ENCODE measurements at regions not wholly inside any gene's neighbourhood (a gene's known extent, or its start where the extent isn't known, plus 50 kb on each side); places are given as distances from the start of the nearest gene placed in this dataset.

DNA sequence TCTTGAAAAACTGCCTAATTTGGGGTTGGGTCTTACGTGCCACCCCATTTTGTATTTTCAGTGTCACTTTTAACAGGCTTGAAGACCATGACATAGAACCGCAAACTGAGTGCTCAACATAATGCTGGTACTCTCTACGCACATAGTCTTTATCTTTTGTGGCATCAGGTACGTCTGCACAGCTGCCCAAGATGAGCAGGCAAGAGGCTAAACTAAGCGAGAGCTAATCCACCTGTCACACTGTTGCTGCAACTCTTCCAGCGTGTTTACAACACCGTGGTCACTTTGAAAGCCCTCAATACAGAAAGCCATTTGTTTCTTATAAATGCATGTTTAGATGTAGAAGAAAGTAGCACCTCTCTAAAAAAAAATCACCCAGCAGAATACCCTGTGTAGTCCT is 270.0 kb upstream of the TCF4 start:
- Mint-ChIP-seq H3K9me3 (no peaks in the 10 kb centered on the region), H3K4me3 (no peak overlapping the region), H3K27me3 (ENCODE audit: low read depth) (no peaks in the 10 kb centered on the region), H3K4me1 (peaks cover 44% of the 10 kb centered on the region), H3K36me3 (ENCODE audit: low read depth) (no peaks in the 10 kb centered on the region), H3K27ac (ENCODE audit: unreplicated experiment) (no peak overlapping the region)
- no peak for DNase-seq (ENCODE audit: low read depth, low spot score)
- TF ChIP-seq, protein P1, sequence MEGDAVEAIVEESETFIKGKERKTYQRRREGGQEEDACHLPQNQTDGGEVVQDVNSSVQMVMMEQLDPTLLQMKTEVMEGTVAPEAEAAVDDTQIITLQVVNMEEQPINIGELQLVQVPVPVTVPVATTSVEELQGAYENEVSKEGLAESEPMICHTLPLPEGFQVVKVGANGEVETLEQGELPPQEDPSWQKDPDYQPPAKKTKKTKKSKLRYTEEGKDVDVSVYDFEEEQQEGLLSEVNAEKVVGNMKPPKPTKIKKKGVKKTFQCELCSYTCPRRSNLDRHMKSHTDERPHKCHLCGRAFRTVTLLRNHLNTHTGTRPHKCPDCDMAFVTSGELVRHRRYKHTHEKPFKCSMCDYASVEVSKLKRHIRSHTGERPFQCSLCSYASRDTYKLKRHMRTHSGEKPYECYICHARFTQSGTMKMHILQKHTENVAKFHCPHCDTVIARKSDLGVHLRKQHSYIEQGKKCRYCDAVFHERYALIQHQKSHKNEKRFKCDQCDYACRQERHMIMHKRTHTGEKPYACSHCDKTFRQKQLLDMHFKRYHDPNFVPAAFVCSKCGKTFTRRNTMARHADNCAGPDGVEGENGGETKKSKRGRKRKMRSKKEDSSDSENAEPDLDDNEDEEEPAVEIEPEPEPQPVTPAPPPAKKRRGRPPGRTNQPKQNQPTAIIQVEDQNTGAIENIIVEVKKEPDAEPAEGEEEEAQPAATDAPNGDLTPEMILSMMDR (conservative IDR thresholded peaks at IDR 0.05), result no peak

DNA sequence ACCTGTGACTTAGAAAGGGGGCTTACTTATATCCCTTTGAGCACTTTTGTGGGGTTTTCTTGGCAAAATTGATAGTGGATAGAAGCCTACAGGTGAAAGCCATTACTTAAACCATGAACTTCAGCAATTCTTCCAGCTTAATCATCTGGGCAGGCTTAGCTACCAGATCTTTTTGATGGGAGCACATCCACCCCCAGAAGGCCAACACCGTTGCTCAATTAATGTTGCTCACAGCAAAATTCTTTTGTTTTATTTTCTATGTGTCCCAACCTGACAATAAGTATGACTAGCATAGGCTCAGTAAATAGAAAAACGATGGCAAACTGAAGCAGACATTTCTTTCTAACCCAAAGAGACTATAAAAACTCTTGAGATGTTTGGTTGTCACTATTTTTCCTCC is 269.4 kb upstream of the TCF4 start:
- TF ChIP-seq, protein P1 (conservative IDR thresholded peaks at IDR 0.05), result no peak
- Mint-ChIP-seq H3K9me3 (no peaks in the 10 kb centered on the region), H3K27me3 (ENCODE audit: low read depth) (no peaks in the 10 kb centered on the region), H3K4me3 (no peak overlapping the region), H3K4me1 (peaks cover 44% of the 10 kb centered on the region), H3K27ac (ENCODE audit: unreplicated experiment) (no peak overlapping the region), H3K36me3 (ENCODE audit: low read depth) (no peaks in the 10 kb centered on the region)
- DNase-seq (ENCODE audit: low read depth, low spot score), result no peak

DNA sequence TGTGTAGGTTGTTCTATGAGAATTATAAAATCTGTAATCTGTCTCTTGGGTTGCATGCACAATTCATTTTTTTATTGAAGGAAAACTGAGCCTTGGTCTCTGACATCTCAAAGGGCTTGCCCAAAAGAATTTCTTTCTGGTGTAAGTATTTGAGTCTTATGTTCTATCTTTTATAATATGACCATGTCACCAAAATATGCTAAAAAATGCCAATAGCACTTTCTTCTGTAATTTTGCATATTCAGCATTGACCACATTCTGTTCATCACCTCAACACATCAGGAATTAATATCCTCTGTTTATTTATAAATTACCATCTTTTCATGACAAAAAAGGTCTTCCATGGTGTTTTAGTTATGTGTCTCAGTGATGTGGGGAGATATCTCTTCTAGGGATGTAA is 268.7 kb upstream of the TCF4 start:
- H3K36me3 Mint-ChIP-seq (ENCODE audit: low read depth), result no peaks in the 10 kb centered on the region

DNA sequence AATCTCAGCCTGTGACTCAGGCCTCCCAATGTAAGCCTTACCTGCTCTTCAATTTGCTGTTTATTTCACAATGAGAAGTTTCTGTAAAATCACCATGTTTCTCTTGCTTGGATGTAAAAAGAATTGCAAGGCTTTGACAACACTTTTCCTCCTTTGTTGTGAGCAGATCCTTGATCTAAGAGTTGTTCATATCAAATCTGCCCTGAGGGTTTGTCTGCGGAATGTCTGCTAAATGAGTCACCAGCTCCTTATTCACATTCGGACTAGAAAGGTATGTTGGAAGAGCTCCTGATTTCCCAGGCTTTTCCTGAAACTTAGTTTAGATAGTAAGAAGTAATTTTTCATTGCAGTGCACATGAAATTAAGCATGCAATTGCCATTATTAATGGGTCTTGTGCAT is 268.2 kb upstream of the TCF4 start:
- Mint-ChIP-seq H3K4me3 (no peak overlapping the region), H3K9me3 (no peaks in the 10 kb centered on the region), H3K4me1 (peaks cover 36% of the 10 kb centered on the region), H3K27ac (ENCODE audit: unreplicated experiment) (no peak overlapping the region), H3K36me3 (ENCODE audit: low read depth) (no peaks in the 10 kb centered on the region), H3K27me3 (ENCODE audit: low read depth) (no peaks in the 10 kb centered on the region)
- TF ChIP-seq, protein P1 (conservative IDR thresholded peaks at IDR 0.05), result no peak
- DNase-seq (ENCODE audit: low read depth, low spot score), result no peak

More for the DNA sequence above, 268.7 kb upstream of the TCF4 start:
- Mint-ChIP-seq H3K27ac (ENCODE audit: unreplicated experiment) (no peak overlapping the region), H3K4me3 (no peak overlapping the region), H3K4me1 (peaks cover 40% of the 10 kb centered on the region), H3K9me3 (no peaks in the 10 kb centered on the region), H3K27me3 (ENCODE audit: low read depth) (no peaks in the 10 kb centered on the region)
- DNase-seq (ENCODE audit: low read depth, low spot score), result no peak
- TF ChIP-seq, protein P1 (conservative IDR thresholded peaks at IDR 0.05), result no peak

DNA sequence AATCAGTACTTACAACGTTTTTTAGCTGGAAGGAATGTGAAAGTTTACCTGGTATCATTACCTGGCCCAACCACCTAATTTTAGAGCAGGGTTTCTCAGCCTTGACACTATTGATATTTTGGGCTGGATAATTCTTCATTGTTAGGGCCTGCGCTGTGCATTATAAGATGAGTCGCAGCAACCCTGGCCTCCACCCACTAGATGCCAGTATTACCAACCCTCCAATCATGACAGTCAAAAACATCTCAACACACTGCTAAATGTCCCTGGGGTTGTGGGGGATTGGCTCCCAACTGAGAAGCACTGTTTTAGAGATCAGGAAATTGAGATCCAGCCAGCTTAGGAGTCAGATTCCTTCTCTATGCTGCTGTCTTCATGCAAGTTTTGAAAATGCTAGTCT is 265.3 kb upstream of the TCF4 start:
- Mint-ChIP-seq H3K27ac (ENCODE audit: unreplicated experiment) (no peak overlapping the region), H3K4me1 (peaks cover 16% of the 10 kb centered on the region), H3K27me3 (ENCODE audit: low read depth) (no peaks in the 10 kb centered on the region), H3K36me3 (ENCODE audit: low read depth) (no peaks in the 10 kb centered on the region), H3K9me3 (no peaks in the 10 kb centered on the region), H3K4me3 (no peak overlapping the region)
- TF ChIP-seq, protein P1 (conservative IDR thresholded peaks at IDR 0.05), result no peak
- no peak for DNase-seq (ENCODE audit: low read depth, low spot score)

DNA sequence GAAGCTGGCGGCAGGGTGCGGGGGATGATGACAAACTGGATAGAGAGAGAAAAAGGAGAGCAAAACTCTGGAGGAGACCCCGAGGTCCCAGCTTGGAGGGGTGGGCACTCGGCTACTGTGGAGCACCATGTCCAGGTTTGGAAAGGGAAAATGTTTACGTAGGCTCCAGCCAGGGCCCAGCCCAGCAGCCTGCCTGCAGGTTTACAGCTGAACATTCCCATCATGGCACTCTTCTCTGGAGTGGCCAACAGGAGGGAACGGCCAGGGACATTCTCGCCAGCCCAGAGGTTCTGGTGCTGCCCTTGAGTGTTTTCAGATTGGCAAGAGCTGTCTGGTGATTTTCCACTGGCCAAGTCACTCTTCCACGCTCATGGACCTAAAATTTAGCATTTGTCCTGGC is 262.9 kb upstream of the TCF4 start:
- TF ChIP-seq, protein P1 (conservative IDR thresholded peaks at IDR 0.05), result no peak
- H3K4me3 Mint-ChIP-seq, result no peak overlapping the region
- no peaks in the 10 kb centered on the region for H3K9me3 Mint-ChIP-seq
- H3K4me1 Mint-ChIP-seq, result peaks cover 6% of the 10 kb centered on the region
- no peaks in the 10 kb centered on the region for H3K27me3 Mint-ChIP-seq (ENCODE audit: low read depth)
- DNase-seq (ENCODE audit: low read depth, low spot score), result no peak
- H3K27ac Mint-ChIP-seq (ENCODE audit: unreplicated experiment), result no peak overlapping the region
- H3K36me3 Mint-ChIP-seq (ENCODE audit: low read depth), result no peaks in the 10 kb centered on the region
